Thoracic aorta (tissue), 2 donors: ENCODE measurements at regions not wholly inside any gene's neighbourhood (a gene's known extent, or its start where the extent isn't known, plus 50 kb on each side); places are given as distances from the start of the nearest gene placed in this dataset.

Source experiments
- ATAC-seq: fragments of 150-250 bp; one replicate; pipeline ENCODE4 v1.8.0; 2017; ENCODE audit warnings: low read depth; ENCODE audit not compliant: insufficient number of reproducible peaks, low FRiP score
- DNase-seq: peaks from one replicate; pipeline ENCODE4 v3.0.0-alpha.2; 2020; ENCODE audit warnings: low spot score
- H3K27ac ChIP-seq, 2 donors: fragments of 200-600 bp; sonication (generic); 1 replicate in 1 of 2; 2 replicates in 1 of 2; pipeline ENCODE4 v1.5.1; 2016; ENCODE audit warnings: mild to moderate bottlenecking in 2 of 2, moderate library complexity in 2 of 2
- H3K27me3 ChIP-seq: fragments of 200-600 bp; sonication (generic); replicated peaks from 2 replicates; pipeline ENCODE4 v1.6.0; 2016; ENCODE audit warnings: mild to moderate bottlenecking; ENCODE audit not compliant: insufficient read depth
- H3K36me3 ChIP-seq: fragments of 200-600 bp; sonication (generic); one replicate; pipeline ENCODE4 v1.5.1; 2016
- H3K4me1 ChIP-seq, 2 donors: fragments of 200-600 bp; sonication (generic); 1 replicate in 1 of 2; 2 replicates in 1 of 2; pipeline versions ENCODE4 v1.5.1 to v1.6.0; 2016; ENCODE audit warnings: low read depth in 2 of 2, mild to moderate bottlenecking in 1 of 2; ENCODE audit not compliant: control insufficient read depth in 1 of 2
- H3K4me3 ChIP-seq: fragments of 200-600 bp; sonication (generic); 2 replicates; pipeline ENCODE4 v1.5.1; 2016; ENCODE audit warnings: mild to moderate bottlenecking
- H3K9me3 ChIP-seq: fragments of 200-600 bp; sonication (generic); 2 replicates; pipeline ENCODE4 v1.5.1; 2016
- TF ChIP-seq, protein P1 (sequence below): fragments of 200-600 bp; sonication (generic); IDR thresholded peaks from one replicate; pipeline ENCODE4 v1.5.1; 2019; ENCODE audit warnings: antibody characterized with exemption

DNA sequence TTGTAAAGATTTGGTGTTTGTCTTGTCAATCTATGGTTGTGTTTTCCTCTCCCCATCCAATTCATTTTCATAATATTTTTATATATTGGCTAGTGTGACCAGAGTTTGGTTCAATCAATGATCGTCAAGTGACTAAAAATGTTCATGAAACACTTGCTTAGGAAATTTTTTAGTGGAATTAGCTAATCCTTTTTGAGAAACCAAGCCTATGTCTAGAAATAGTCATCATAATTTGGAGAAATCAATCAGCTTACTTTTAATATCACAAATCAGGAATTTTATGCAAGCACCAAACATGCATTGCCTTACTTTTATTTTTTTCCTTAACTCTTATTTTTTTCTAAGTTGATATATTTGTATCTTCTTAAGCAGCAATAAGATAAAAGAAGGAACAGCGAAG is 403.1 kb upstream of the TBL1XR1 start:
- no peak for DNase-seq
- Histone ChIP-seq H3K9me3 (no peaks in the 10 kb centered on the region), H3K4me3 (no peak overlapping the region), H3K27ac (no peak overlapping the region), H3K4me1 (peaks cover 33 to 56% of the 10 kb centered on the region in 2 donors), H3K27me3 (no peaks in the 10 kb centered on the region), H3K36me3 (no peaks in the 10 kb centered on the region)
- ATAC-seq = no peak
- TF ChIP-seq, protein P1, sequence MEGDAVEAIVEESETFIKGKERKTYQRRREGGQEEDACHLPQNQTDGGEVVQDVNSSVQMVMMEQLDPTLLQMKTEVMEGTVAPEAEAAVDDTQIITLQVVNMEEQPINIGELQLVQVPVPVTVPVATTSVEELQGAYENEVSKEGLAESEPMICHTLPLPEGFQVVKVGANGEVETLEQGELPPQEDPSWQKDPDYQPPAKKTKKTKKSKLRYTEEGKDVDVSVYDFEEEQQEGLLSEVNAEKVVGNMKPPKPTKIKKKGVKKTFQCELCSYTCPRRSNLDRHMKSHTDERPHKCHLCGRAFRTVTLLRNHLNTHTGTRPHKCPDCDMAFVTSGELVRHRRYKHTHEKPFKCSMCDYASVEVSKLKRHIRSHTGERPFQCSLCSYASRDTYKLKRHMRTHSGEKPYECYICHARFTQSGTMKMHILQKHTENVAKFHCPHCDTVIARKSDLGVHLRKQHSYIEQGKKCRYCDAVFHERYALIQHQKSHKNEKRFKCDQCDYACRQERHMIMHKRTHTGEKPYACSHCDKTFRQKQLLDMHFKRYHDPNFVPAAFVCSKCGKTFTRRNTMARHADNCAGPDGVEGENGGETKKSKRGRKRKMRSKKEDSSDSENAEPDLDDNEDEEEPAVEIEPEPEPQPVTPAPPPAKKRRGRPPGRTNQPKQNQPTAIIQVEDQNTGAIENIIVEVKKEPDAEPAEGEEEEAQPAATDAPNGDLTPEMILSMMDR = no peak

DNA sequence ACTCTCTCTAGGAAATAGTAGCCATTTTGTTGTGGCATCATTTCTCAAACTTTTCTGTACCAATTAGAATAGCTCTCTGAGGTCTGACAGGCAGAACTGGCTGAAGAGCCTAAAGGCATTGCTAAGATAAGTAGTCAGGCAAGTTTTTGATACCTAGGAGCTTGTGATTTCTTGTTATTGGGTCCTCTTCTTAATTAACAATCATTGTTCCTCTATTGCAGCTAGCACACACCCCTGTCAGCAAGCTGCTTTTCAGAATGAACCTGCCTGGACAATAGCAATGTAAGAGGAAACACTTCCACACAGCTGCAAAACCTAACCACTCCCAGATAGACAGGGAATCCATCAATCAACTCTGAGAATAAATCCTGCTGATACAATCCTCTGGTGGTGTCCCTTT is 403.9 kb upstream of the TBL1XR1 start:
- ATAC-seq (no peak), DNase-seq (no peak)
- H3K9me3 ChIP-seq = no peaks in the 10 kb centered on the region
- no peaks in the 10 kb centered on the region for H3K36me3 ChIP-seq
- peaks cover 31 to 49% of the 10 kb centered on the region in 2 donors for H3K4me1 ChIP-seq
- no peaks in the 10 kb centered on the region for H3K27me3 ChIP-seq
- TF ChIP-seq, protein P1 = no peak
- no peak overlapping the region for H3K27ac ChIP-seq
- no peak overlapping the region for H3K4me3 ChIP-seq

DNA sequence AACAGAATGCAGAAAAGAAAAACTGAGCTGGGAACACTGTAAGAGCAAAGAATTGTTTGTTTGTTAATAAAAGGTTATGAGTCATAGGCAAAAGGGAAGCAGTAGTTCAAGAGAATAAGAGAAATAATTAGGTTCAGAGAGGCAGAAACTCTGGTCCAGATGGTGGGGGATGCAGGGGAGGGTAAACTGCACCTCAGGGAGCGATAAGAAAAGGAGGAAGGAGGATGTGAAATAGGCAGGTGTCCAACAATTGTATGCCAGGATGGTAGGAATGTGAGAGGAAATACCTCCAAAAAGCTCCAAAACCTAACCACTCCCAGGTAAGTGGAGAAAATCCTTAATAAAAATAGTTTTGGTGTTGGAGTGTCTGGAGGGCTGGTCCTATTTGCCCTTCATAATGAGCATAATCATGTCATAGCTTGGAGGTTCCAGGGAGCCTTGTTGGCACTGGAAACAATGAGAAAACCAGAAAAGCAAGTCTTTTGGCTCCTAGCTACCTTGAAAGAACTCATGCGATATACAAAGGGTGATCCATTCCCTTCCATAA is 405.4 kb upstream of the TBL1XR1 start:
- DNase-seq (no peak), ATAC-seq (no peak)
- no peak overlapping the region for H3K4me3 ChIP-seq
- peaks cover 19 to 39% of the 10 kb centered on the region in 2 donors for H3K4me1 ChIP-seq
- H3K36me3 ChIP-seq = no peaks in the 10 kb centered on the region
- no peak overlapping the region for H3K27ac ChIP-seq
- H3K9me3 ChIP-seq = no peaks in the 10 kb centered on the region
- TF ChIP-seq, protein P1 = no peak
- H3K27me3 ChIP-seq = no peaks in the 10 kb centered on the region

DNA sequence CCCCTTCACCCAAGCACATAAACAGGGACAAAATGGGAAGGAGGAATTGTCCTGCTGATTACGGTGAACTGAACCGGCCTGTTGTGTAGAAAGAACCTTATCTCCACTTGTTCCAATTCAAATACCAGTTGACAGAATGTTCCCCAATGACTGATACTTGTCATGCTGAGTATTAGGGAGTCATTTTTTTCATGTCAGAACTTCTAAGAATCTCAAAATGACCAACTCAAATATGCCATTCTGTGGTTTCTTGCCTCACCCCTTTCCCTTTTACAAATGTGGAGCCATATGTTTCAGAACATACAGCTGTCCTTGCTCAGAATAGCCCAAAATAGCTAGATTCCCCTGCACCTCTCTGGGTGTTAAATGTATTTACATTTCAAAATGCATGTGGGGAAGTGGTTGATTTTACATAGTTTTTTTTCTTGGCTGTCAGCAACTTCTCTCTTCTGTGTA is 405.9 kb upstream of the TBL1XR1 start:
- H3K36me3 ChIP-seq = no peaks in the 10 kb centered on the region
- H3K9me3 ChIP-seq = no peaks in the 10 kb centered on the region
- peaks cover 19 to 39% of the 10 kb centered on the region in 2 donors for H3K4me1 ChIP-seq
- TF ChIP-seq, protein P1 = no peak
- no peak overlapping the region for H3K27ac ChIP-seq
- no peak overlapping the region for H3K4me3 ChIP-seq
- H3K27me3 ChIP-seq = no peaks in the 10 kb centered on the region
- DNase-seq (no peak), ATAC-seq (no peak)

DNA sequence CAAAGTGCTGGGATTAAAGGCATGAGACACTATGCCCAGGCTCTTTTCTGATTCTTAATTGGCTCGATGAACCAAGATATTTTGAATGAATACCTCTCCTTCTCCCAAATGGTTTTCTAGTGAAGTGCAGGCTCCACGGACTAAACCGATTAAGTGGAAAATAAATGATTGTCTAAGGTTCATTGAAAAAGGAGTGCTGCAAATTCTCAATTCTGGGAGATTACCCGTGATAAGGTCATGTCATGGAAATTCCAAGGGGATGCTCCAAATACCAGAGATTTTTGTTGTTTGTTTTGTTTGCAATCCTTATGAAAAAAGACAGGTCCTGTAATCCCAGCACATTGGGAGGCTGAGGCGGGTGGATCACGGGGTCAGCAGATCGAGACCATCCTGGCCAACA is 406.9 kb upstream of the TBL1XR1 start:
- TF ChIP-seq, protein P1 = no peak
- Histone ChIP-seq H3K36me3 (no peaks in the 10 kb centered on the region), H3K4me1 (peaks cover 14 to 38% of the 10 kb centered on the region in 2 donors), H3K27ac (no peak overlapping the region), H3K27me3 (no peaks in the 10 kb centered on the region), H3K9me3 (no peaks in the 10 kb centered on the region), H3K4me3 (no peak overlapping the region)
- ATAC-seq = no peak
- no peak for DNase-seq
